Mesothelial cell of epicardium (in vitro differentiated cells): ENCODE measurements at regions not wholly inside any gene's neighbourhood (a gene's known extent, or its start where the extent isn't known, plus 50 kb on each side); places are given as distances from the start of the nearest gene placed in this dataset.

Experiments used
- DNase-seq, 2 experiments: peaks; one replicate each; pipeline ENCODE4 v3.0.0; 2021; ENCODE audit warnings: low spot score in 2 of 2; ENCODE audit not compliant: unreplicated experiment in 2 of 2
- H3K27ac Mint-ChIP-seq: 2 replicates; pipeline ENCODE4 v1.8.0; 2021; ENCODE audit warnings: mixed read lengths
- H3K27me3 Mint-ChIP-seq: 2 replicates; pipeline ENCODE4 v1.8.0; 2021; ENCODE audit warnings: low read depth, mixed read lengths
- H3K36me3 Mint-ChIP-seq: 2 replicates; pipeline ENCODE4 v1.8.0; 2021; ENCODE audit warnings: mixed read lengths
- H3K4me1 Mint-ChIP-seq: 2 replicates; pipeline ENCODE4 v1.8.0; 2021; ENCODE audit warnings: mixed read lengths
- H3K4me3 Mint-ChIP-seq: 2 replicates; pipeline ENCODE4 v1.8.0; 2021; ENCODE audit warnings: mild to moderate bottlenecking, moderate library complexity, mixed read lengths
- H3K9me3 Mint-ChIP-seq: 2 replicates; pipeline ENCODE4 v1.8.0; 2021; ENCODE audit warnings: mixed read lengths
- CTCF ChIP-seq: fragments of 200-600 bp; sonication (generic); IDR thresholded peaks from one replicate; pipeline ENCODE4 v1.5.0; 2021; ENCODE audit warnings: antibody characterized with exemption; ENCODE audit not compliant: unreplicated experiment

- TF ChIP-seq CTCF, result no peak
- no peak overlapping the region for H3K4me3 Mint-ChIP-seq
- H3K9me3 Mint-ChIP-seq, result no peaks in the 10 kb centered on the region
- no peaks in the 10 kb centered on the region for H3K36me3 Mint-ChIP-seq
- peaks cover 1% of the 10 kb centered on the region for H3K4me1 Mint-ChIP-seq
- peaks cover 71% of the 10 kb centered on the region for H3K27me3 Mint-ChIP-seq
- H3K27ac Mint-ChIP-seq, result no peak overlapping the region
- DNase-seq, result no peak
Measured at GRCh38 chr14:96617635-96618034, 115.5 kb downstream of the PAPOLA start.

- H3K4me3 Mint-ChIP-seq, result no peak overlapping the region
- H3K36me3 Mint-ChIP-seq, result no peaks in the 10 kb centered on the region
- DNase-seq, result no peak
- H3K27me3 Mint-ChIP-seq, result peaks cover 52% of the 10 kb centered on the region
- H3K4me1 Mint-ChIP-seq, result no peaks in the 10 kb centered on the region
- H3K9me3 Mint-ChIP-seq, result no peaks in the 10 kb centered on the region
- no peak overlapping the region for H3K27ac Mint-ChIP-seq
- TF ChIP-seq CTCF, result no peak
Measured at GRCh38 chr14:96622926-96623325, 120.7 kb downstream of the PAPOLA start.

DNA sequence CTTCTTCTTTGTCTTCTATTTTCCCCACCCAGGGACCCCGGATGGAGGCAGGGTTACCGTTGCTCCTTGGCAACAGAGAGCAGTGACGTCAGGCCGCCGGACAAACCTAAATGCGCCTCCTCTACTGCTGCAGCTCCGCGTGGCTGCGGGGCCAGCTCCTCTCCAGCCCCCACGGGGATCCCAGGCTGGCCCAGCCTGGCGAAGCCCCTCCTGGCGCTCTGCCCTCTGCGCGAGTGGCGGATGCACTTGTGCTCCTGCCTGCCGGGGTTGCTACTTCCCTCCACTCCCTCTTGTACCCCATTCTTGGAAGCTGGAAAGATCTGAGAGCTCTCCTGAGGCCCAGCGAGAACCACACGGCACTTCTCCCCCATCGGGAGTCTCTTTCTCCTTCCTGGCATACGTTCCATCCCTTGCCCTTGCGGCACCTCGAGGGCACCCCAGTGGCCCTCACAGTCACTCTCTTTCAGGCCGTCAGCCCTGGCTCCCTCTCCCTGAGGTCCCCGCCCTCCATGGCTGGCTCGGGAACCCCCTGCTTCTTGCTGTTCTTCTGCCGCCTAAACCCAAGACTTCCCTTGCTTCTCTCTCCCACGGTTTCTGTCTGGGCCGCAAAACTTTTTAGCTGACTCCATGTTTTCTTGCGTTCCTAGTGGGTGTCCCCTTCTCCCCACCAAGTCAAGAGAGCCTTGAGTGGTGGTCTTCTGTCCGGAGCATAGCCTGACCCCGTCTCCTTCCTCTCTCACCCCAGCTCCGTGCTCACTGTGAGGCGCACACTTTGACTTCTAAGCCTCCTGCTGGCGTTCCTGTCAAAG lies 121.7 kb downstream of the PAPOLA start:
- H3K4me1 Mint-ChIP-seq, result no peaks in the 10 kb centered on the region
- DNase-seq, result no peak
- H3K27ac Mint-ChIP-seq, result no peak overlapping the region
- no peaks in the 10 kb centered on the region for H3K9me3 Mint-ChIP-seq
- no peak overlapping the region for H3K4me3 Mint-ChIP-seq
- no peaks in the 10 kb centered on the region for H3K36me3 Mint-ChIP-seq
- no peak for TF ChIP-seq CTCF
- peaks cover 50% of the 10 kb centered on the region for H3K27me3 Mint-ChIP-seq

- H3K36me3 Mint-ChIP-seq, result no peaks in the 10 kb centered on the region
- TF ChIP-seq CTCF, result no peak
- no peak for DNase-seq
- H3K9me3 Mint-ChIP-seq, result no peaks in the 10 kb centered on the region
- H3K27me3 Mint-ChIP-seq, result peaks cover 47% of the 10 kb centered on the region
- H3K27ac Mint-ChIP-seq, result no peak overlapping the region
- H3K4me3 Mint-ChIP-seq, result no peak overlapping the region
- H3K4me1 Mint-ChIP-seq, result no peaks in the 10 kb centered on the region
Measured at GRCh38 chr14:96624661-96625425, 122.7 kb downstream of the PAPOLA start.

GRCh38 chr14:96625426-96625985 lies 123.3 kb downstream of the PAPOLA start:
- H3K27me3 Mint-ChIP-seq, result peaks cover 45% of the 10 kb centered on the region
- H3K4me3 Mint-ChIP-seq, result no peak overlapping the region
- no peaks in the 10 kb centered on the region for H3K36me3 Mint-ChIP-seq
- no peak overlapping the region for H3K27ac Mint-ChIP-seq
- TF ChIP-seq CTCF, result no peak
- no peak for DNase-seq
- H3K9me3 Mint-ChIP-seq, result no peaks in the 10 kb centered on the region
- H3K4me1 Mint-ChIP-seq, result no peaks in the 10 kb centered on the region
